ENCODE measurements at regions not wholly inside any gene's neighbourhood (a gene's known extent, or its start where the extent isn't known, plus 50 kb on each side); places are given as distances from the start of the nearest gene placed in this dataset.

DNA sequence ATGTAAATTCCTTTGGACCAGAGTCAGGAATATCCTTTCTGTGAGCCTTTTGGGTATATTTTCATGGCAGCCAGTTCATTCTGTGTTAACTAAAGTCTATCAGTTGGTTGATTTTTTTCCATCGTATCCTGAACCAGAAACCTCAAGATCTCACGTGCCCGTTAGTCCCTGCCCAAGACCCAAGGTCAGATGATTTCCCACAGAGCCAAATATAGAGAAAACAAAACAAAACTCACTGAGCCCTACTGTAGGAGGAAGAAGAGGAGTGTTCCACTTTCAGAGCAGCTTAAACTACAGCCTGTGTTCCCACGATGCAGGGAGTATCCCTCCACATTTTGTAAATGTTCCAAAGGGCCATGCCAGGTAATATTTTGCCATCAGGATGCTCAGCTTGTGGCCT, 96.0 kb upstream of the ADO start:
- H3K27ac ChIP-seq (ENCODE audit: insufficient read length, low read depth, low read length), result no peak overlapping the region
- no peak overlapping the region for H3K27ac Mint-ChIP-seq
- H3K9me3 ChIP-seq (ENCODE audit: control insufficient read depth, low read depth, low read length), result no peaks in the 10 kb centered on the region
- DNase-seq, result no peak
- H3K4me2 ChIP-seq (ENCODE audit: insufficient read depth, insufficient read length, low read length), result no peak overlapping the region
- no peak overlapping the region for H3K9ac ChIP-seq (ENCODE audit: extremely low read depth, insufficient read length, low read length)
- H3K56ac ChIP-seq (ENCODE audit: insufficient read length, low read depth, low read length), result no peak overlapping the region
- no peak overlapping the region for H4K91ac ChIP-seq (ENCODE audit: insufficient read length, low read depth, low read length)
- no peak overlapping the region for H3K23ac ChIP-seq (ENCODE audit: insufficient read length, low read depth, low read length)
- TF ChIP-seq, protein P1, sequence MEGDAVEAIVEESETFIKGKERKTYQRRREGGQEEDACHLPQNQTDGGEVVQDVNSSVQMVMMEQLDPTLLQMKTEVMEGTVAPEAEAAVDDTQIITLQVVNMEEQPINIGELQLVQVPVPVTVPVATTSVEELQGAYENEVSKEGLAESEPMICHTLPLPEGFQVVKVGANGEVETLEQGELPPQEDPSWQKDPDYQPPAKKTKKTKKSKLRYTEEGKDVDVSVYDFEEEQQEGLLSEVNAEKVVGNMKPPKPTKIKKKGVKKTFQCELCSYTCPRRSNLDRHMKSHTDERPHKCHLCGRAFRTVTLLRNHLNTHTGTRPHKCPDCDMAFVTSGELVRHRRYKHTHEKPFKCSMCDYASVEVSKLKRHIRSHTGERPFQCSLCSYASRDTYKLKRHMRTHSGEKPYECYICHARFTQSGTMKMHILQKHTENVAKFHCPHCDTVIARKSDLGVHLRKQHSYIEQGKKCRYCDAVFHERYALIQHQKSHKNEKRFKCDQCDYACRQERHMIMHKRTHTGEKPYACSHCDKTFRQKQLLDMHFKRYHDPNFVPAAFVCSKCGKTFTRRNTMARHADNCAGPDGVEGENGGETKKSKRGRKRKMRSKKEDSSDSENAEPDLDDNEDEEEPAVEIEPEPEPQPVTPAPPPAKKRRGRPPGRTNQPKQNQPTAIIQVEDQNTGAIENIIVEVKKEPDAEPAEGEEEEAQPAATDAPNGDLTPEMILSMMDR (conservative IDR thresholded peaks at IDR 0.05), result no peak
- no peak overlapping the region for H2AFZ ChIP-seq (ENCODE audit: low read length)
- no peak overlapping the region for H2AK5ac ChIP-seq (ENCODE audit: insufficient read length, low read length)
- H3K27me3 ChIP-seq (ENCODE audit: insufficient read depth, low read length), result no peaks in the 10 kb centered on the region
- no peaks in the 10 kb centered on the region; the same call in 1 of the 2 replicates for H3K27me3 Mint-ChIP-seq (ENCODE audit: low read depth)
- no peak overlapping the region for H2BK20ac ChIP-seq (ENCODE audit: low read depth, low read length, poor library complexity, severe bottlenecking)
- no peaks in the 10 kb centered on the region for H3K36me3 Mint-ChIP-seq (ENCODE audit: insufficient read depth in 1 of 3, low read depth in 3 of 3)
- H3T11ph ChIP-seq (ENCODE audit: low read length), result no peak overlapping the region
- H2BK5ac ChIP-seq (ENCODE audit: insufficient read length, low read length), result no peak overlapping the region
- H3K4ac ChIP-seq (ENCODE audit: low read depth, low read length), result no peak overlapping the region
- no peak overlapping the region for H3K4me3 Mint-ChIP-seq
- H2BK120ac ChIP-seq (ENCODE audit: low read depth, low read length, poor library complexity, severe bottlenecking), result no peak overlapping the region
- H4K20me1 ChIP-seq (ENCODE audit: control insufficient read depth, insufficient read depth, insufficient read length), result no peaks in the 10 kb centered on the region
- H3K18ac ChIP-seq (ENCODE audit: insufficient read length, low read depth, low read length), result no peak overlapping the region
- no peak overlapping the region for H4K8ac ChIP-seq (replicated peaks; ENCODE audit: insufficient read length, low read depth, low read length)
- H2BK15ac ChIP-seq (ENCODE audit: low read depth, low read length), result no peak overlapping the region
- WGBS (ENCODE audit: extremely low coverage, insufficient read length, low lambda C conversion rate), result no CpG with 5 or more reads among the region's 4 CpGs
- H3K14ac ChIP-seq (ENCODE audit: insufficient read depth, low read length), result no peak overlapping the region
- H3K79me1 ChIP-seq (ENCODE audit: insufficient read depth, low read depth, low read length, poor library complexity, severe bottlenecking), result no peaks in the 10 kb centered on the region
- H3K4me1 Mint-ChIP-seq, result no peaks in the 10 kb centered on the region
- no peaks in the 10 kb centered on the region for H3K79me2 ChIP-seq (ENCODE audit: insufficient read depth, low read length)
- H3K23me2 ChIP-seq (ENCODE audit: insufficient read length, low read depth, low read length, poor library complexity, severe bottlenecking), result no peaks in the 10 kb centered on the region
- peaks cover 4% of the 10 kb centered on the region in 2 experiments; a peak in 4 of 5 replicates for H3K9me3 Mint-ChIP-seq
- no peaks in the 10 kb centered on the region for H3K4me1 ChIP-seq (ENCODE audit: insufficient read depth, low read length)
- H2BK12ac ChIP-seq (ENCODE audit: insufficient read length, low read depth, low read length), result no peak overlapping the region
- H4K5ac ChIP-seq (ENCODE audit: insufficient read length, low read depth, low read length), result no peak overlapping the region

Measured in H9 (cell line).